GM18520 (cell line): ENCODE measurements at regions not wholly inside any gene's neighbourhood (a gene's known extent, or its start where the extent isn't known, plus 50 kb on each side); places are given as distances from the start of the nearest gene placed in this dataset.
"Not testable (repeated sequence)": the region's sequence is repeated elsewhere in the genome, so short reads cannot be mapped to it uniquely, and the experiment has no call there.

Experiments
- ATAC-seq: cut with Tn5 transposase; IDR thresholded peaks from one replicate; pipeline ENCODE4 v1.9.1; 2021; ENCODE audit not compliant: unreplicated experiment

GRCh38 chr4:13981499-13981898 is 354.0 kb upstream of the BOD1L1 start:
- no peak for ATAC-seq

GRCh38 chr4:13982010-13982409 is 354.5 kb upstream of the BOD1L1 start:
- ATAC-seq, result no peak

GRCh38 chr4:13983189-13983790 is 355.8 kb upstream of the BOD1L1 start:
- no peak for ATAC-seq

GRCh38 chr4:13984991-13985800 is 357.7 kb upstream of the BOD1L1 start:
- ATAC-seq, result no peak

- no peak for ATAC-seq
These were observed 358.3 kb upstream of the BOD1L1 start for GRCh38 chr4:13985837-13986236.

- no peak for ATAC-seq
These were observed 359.0 kb upstream of the BOD1L1 start for GRCh38 chr4:13986548-13986947.

- ATAC-seq, result no peak
These were observed 361.1 kb upstream of the BOD1L1 start for GRCh38 chr4:13988353-13989305.

- ATAC-seq, result no peak
These were observed 362.0 kb upstream of the BOD1L1 start for GRCh38 chr4:13989501-13989900.

- ATAC-seq, result no peak
These were observed 363.4 kb upstream of the BOD1L1 start for GRCh38 chr4:13990596-13991589.

- no peak for ATAC-seq
These were observed 364.5 kb upstream of the BOD1L1 start for GRCh38 chr4:13992041-13992440.

- ATAC-seq, result no peak
These were observed 365.5 kb upstream of the BOD1L1 start for GRCh38 chr4:13992975-13993520.

GRCh38 chr4:13994016-13994415 is 366.5 kb upstream of the BOD1L1 start:
- no peak for ATAC-seq

GRCh38 chr4:13998850-13999445 is 371.4 kb upstream of the BOD1L1 start:
- no peak for ATAC-seq

- no peak for ATAC-seq
These were observed 372.7 kb upstream of the BOD1L1 start for GRCh38 chr4:14000091-14000814.

- not testable (repeated sequence) for ATAC-seq
These were observed 374.8 kb upstream of the BOD1L1 start for GRCh38 chr4:14002331-14002730.

- ATAC-seq, result no peak
These were observed 381.0 kb upstream of the BOD1L1 start for GRCh38 chr4:14008494-14008893.

GRCh38 chr4:14018191-14018853 is 390.8 kb upstream of the BOD1L1 start:
- no peak for ATAC-seq

GRCh38 chr4:14022456-14022855 is 394.9 kb upstream of the BOD1L1 start:
- ATAC-seq, result no peak
